ENCODE measurements at regions not wholly inside any gene's neighbourhood (a gene's known extent, or its start where the extent isn't known, plus 50 kb on each side); places are given as distances from the start of the nearest gene placed in this dataset.

- CTCF ChIA-PET, result no interaction called here
- TF ChIP-seq ZNF211 (tag by site-specific recombination; IDR thresholded peaks at IDR 0.05; ENCODE audit: low read depth), result no peak
- no peak for TF ChIP-seq ZNF596 (tag by site-specific recombination; IDR thresholded peaks at IDR 0.05)
- no peak for TF ChIP-seq ZBTB17 (tag by site-specific recombination; IDR thresholded peaks at IDR 0.05)
- no peak for TF ChIP-seq YY1 (tag by site-specific recombination; IDR thresholded peaks at IDR 0.05)
- no peak for TF ChIP-seq ZNF280D (tag by site-specific recombination; IDR thresholded peaks at IDR 0.05)
- no peak for TF ChIP-seq ZNF112 (tag by site-specific recombination; IDR thresholded peaks at IDR 0.05)
- no peak for TF ChIP-seq GLIS1 (tag by site-specific recombination; IDR thresholded peaks at IDR 0.05)
- TF ChIP-seq ZNF785 (tag by site-specific recombination; IDR thresholded peaks at IDR 0.05), result no peak
- no peak for TF ChIP-seq ZEB2 (tag by site-specific recombination; IDR thresholded peaks at IDR 0.05)
- no peak for TF ChIP-seq ZNF530 (tag by site-specific recombination; IDR thresholded peaks at IDR 0.05; ENCODE audit: low read depth)
- no peak for TF ChIP-seq GLIS2 (tag by site-specific recombination; IDR thresholded peaks at IDR 0.05)
- POLR2A ChIA-PET, result no interaction called here
- no peaks in the 10 kb centered on the region for H3K4me1 ChIP-seq (ENCODE audit: control insufficient read depth, insufficient read depth, low read length)
- no peak overlapping the region for H3K27ac ChIP-seq (ENCODE audit: extremely low read depth, low read depth, low read length)
- H3K4me3 ChIP-seq (ENCODE audit: low read depth, low read length), result no peak overlapping the region
- H3K9me3 ChIP-seq (ENCODE audit: control insufficient read depth, insufficient read depth, low read depth, low read length), result no peaks in the 10 kb centered on the region
- H3K36me3 ChIP-seq (ENCODE audit: control insufficient read depth in 2 of 2, insufficient read depth in 1 of 2, low read length in 2 of 2), result no peaks in the 10 kb centered on the region
These were observed 619.7 kb downstream of the PLCL1 start for GRCh38 chr2:198424112-198424511.

- Histone ChIP-seq H3K27ac (ENCODE audit: extremely low read depth, low read depth, low read length) (no peak overlapping the region), H3K9me3 (ENCODE audit: control insufficient read depth, insufficient read depth, low read depth, low read length) (no peaks in the 10 kb centered on the region), H3K4me1 (ENCODE audit: control insufficient read depth, insufficient read depth, low read length) (no peaks in the 10 kb centered on the region), H3K36me3 (ENCODE audit: control insufficient read depth in 2 of 2, insufficient read depth in 1 of 2, low read length in 2 of 2) (no peaks in the 10 kb centered on the region), H3K4me3 (ENCODE audit: low read depth, low read length) (no peak overlapping the region)
- ChIA-PET CTCF (no interaction called here), POLR2A (no interaction called here)
- no peak for TF ChIP-seq ZNF169 (tag by site-specific recombination; IDR thresholded peaks at IDR 0.05)
- no peak for TF ChIP-seq ZNF350 (tag by site-specific recombination; IDR thresholded peaks at IDR 0.05)
- TF ChIP-seq ZNF37A (tag by site-specific recombination; IDR thresholded peaks at IDR 0.05), result no peak
- TF ChIP-seq, protein P1, sequence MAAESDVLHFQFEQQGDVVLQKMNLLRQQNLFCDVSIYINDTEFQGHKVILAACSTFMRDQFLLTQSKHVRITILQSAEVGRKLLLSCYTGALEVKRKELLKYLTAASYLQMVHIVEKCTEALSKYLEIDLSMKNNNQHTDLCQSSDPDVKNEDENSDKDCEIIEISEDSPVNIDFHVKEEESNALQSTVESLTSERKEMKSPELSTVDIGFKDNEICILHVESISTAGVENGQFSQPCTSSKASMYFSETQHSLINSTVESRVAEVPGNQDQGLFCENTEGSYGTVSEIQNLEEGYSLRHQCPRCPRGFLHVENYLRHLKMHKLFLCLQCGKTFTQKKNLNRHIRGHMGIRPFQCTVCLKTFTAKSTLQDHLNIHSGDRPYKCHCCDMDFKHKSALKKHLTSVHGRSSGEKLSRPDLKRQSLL (tag by site-specific recombination; IDR thresholded peaks at IDR 0.05), result no peak
- TF ChIP-seq BCL11B (tag by site-specific recombination; IDR thresholded peaks at IDR 0.05; ENCODE audit: low read depth), result no peak
- TF ChIP-seq, protein P2, sequence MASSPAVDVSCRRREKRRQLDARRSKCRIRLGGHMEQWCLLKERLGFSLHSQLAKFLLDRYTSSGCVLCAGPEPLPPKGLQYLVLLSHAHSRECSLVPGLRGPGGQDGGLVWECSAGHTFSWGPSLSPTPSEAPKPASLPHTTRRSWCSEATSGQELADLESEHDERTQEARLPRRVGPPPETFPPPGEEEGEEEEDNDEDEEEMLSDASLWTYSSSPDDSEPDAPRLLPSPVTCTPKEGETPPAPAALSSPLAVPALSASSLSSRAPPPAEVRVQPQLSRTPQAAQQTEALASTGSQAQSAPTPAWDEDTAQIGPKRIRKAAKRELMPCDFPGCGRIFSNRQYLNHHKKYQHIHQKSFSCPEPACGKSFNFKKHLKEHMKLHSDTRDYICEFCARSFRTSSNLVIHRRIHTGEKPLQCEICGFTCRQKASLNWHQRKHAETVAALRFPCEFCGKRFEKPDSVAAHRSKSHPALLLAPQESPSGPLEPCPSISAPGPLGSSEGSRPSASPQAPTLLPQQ (tag by site-specific recombination; IDR thresholded peaks at IDR 0.05), result no peak
- no peak for TF ChIP-seq EGR2 (tag by site-specific recombination; IDR thresholded peaks at IDR 0.05; ENCODE audit: low read depth)
- no peak for TF ChIP-seq ZNF747 (tag by site-specific recombination; IDR thresholded peaks at IDR 0.05)
- no peak for TF ChIP-seq ZNF10 (tag by site-specific recombination; IDR thresholded peaks at IDR 0.05)
- no peak for TF ChIP-seq ZNF48 (tag by site-specific recombination; IDR thresholded peaks at IDR 0.05)
- TF ChIP-seq CTCF (tag by site-specific recombination; IDR thresholded peaks at IDR 0.05), result no peak
- TF ChIP-seq ZNF239 (tag by site-specific recombination; IDR thresholded peaks at IDR 0.05), result no peak
- TF ChIP-seq INSM2 (tag by site-specific recombination; IDR thresholded peaks at IDR 0.05), result no peak
- no peak for TF ChIP-seq GLIS2 (tag by site-specific recombination; IDR thresholded peaks at IDR 0.05)
- TF ChIP-seq ZBTB17 (tag by site-specific recombination; IDR thresholded peaks at IDR 0.05), result no peak
- no peak for TF ChIP-seq SCRT2 (tag by site-specific recombination; IDR thresholded peaks at IDR 0.05)
These were observed 613.4 kb downstream of the PLCL1 start for GRCh38 chr2:198417836-198418235.
